GM12864 (cell line): ENCODE measurements at regions not wholly inside any gene's neighbourhood (a gene's known extent, or its start where the extent isn't known, plus 50 kb on each side); places are given as distances from the start of the nearest gene placed in this dataset.
A peak's percentile ranks its signal among the peaks of the same experiment; 100 is the strongest.
"Not testable (repeated sequence)": the region's sequence is repeated elsewhere in the genome, so short reads cannot be mapped to it uniquely, and the experiment has no call there.

ENCODE experiments used
- DNase-seq: peaks from one replicate; pipeline ENCODE4 v3.0.0-alpha.2; 2011; ENCODE audit warnings: low read depth
- H3K4me3 ChIP-seq: 2 replicates; pipeline ENCODE4 v1.5.1; 2011; ENCODE audit warnings: mild to moderate bottlenecking, low read depth, low read length, control low read depth
- CTCF ChIP-seq: IDR thresholded peaks from 2 replicates; pipeline ENCODE4 v1.5.1; 2011; ENCODE audit warnings: low read depth, mild to moderate bottlenecking, moderate library complexity, low read length, control low read depth, inconsistent platforms; ENCODE audit errors: missing control alignments

GRCh38 chr4:82275431-82276331 is 98.1 kb downstream of the HNRNPD start:
- no peak for TF ChIP-seq CTCF
- DNase-seq, result no peak
- no peak overlapping the region for H3K4me3 ChIP-seq

- not testable (repeated sequence) for DNase-seq
These were observed 99.1 kb downstream of the HNRNPD start for GRCh38 chr4:82274700-82275099.

GRCh38 chr4:82272523-82272922 is 101.3 kb downstream of the HNRNPD start:
- H3K4me3 ChIP-seq, DNase-seq: not testable (repeated sequence)

More at GRCh38 chr4:82274700-82275099, 99.1 kb downstream of the HNRNPD start:
- not testable (repeated sequence) for H3K4me3 ChIP-seq

GRCh38 chr4:82271915-82272480 is 101.8 kb downstream of the HNRNPD start:
- not testable (repeated sequence) for DNase-seq, H3K4me3 ChIP-seq

GRCh38 chr4:82268826-82269193 is 105.0 kb downstream of the HNRNPD start:
- no peak for DNase-seq
- no peak overlapping the region for H3K4me3 ChIP-seq
- no peak for TF ChIP-seq CTCF

- DNase-seq, result no peak
- peak; percentile 71 for TF ChIP-seq CTCF
- no peak overlapping the region for H3K4me3 ChIP-seq
These were observed 105.6 kb downstream of the HNRNPD start for GRCh38 chr4:82268050-82268825.

- TF ChIP-seq CTCF, result no peak
- DNase-seq, result no peak
- H3K4me3 ChIP-seq, result no peak overlapping the region
These were observed 106.3 kb downstream of the HNRNPD start for GRCh38 chr4:82267506-82267905.

- DNase-seq, result no peak
- H3K4me3 ChIP-seq, result no peak overlapping the region
- no peak for TF ChIP-seq CTCF
These were observed 107.4 kb downstream of the HNRNPD start for GRCh38 chr4:82266345-82266744.
